ENCODE measurements at regions not wholly inside any gene's neighbourhood (a gene's known extent, or its start where the extent isn't known, plus 50 kb on each side); places are given as distances from the start of the nearest gene placed in this dataset.

- ChIA-PET POLR2A (no interaction called here), CTCF (no interaction called here)
- no peaks in the 10 kb centered on the region; the same call in 1 of the 2 replicates for H3K27me3 Mint-ChIP-seq (ENCODE audit: low read depth)
- H3K4me1 Mint-ChIP-seq = peaks cover 7% of the 10 kb centered on the region; the same call in 1 of the 2 replicates
- H3K27ac Mint-ChIP-seq = no peak overlapping the region
- H3K36me3 Mint-ChIP-seq = peaks cover 29% of the 10 kb centered on the region
- H3K4me3 Mint-ChIP-seq = no peak overlapping the region
- TF ChIP-seq RORB (CRISPR knock-in tag; IDR thresholded peaks at IDR 0.05) = no peak
- no peak for TF ChIP-seq CBFB (CRISPR knock-in tag; IDR thresholded peaks at IDR 0.05; ENCODE audit: low read depth)
- TF ChIP-seq NR1H2 (CRISPR knock-in tag; IDR thresholded peaks at IDR 0.05) = no peak
- TF ChIP-seq JUN (CRISPR knock-in tag; IDR thresholded peaks at IDR 0.05) = no peak
- TF ChIP-seq ZNF138 (CRISPR knock-in tag; conservative IDR thresholded peaks at IDR 0.05) = no peak
- TF ChIP-seq ARID4B (CRISPR knock-in tag; IDR thresholded peaks at IDR 0.05; ENCODE audit: borderline replicate concordance) = no peak
- peaks cover 49% of the 10 kb centered on the region for H3K9me3 Mint-ChIP-seq
- ATAC-seq = no peak
- DNase-seq (ENCODE audit: low spot score) = no peak
Measured at GRCh38 chr4:79673377-79673776, 265.3 kb upstream of the GK2 start.

- Mint-ChIP-seq H3K9me3 (peaks cover 34% of the 10 kb centered on the region), H3K4me3 (no peak overlapping the region), H3K27me3 (ENCODE audit: low read depth) (no peaks in the 10 kb centered on the region; the same call in 1 of the 2 replicates), H3K36me3 (peaks cover 18% of the 10 kb centered on the region), H3K27ac (no peak overlapping the region), H3K4me1 (0 out of 2 replicates have a peak, but pooled peaks cover 3% of the 10 kb centered on the region)
- ATAC-seq = no peak
- DNase-seq (ENCODE audit: low spot score) = no peak
- POLR2A ChIA-PET = no interaction called here
- CTCF ChIA-PET = no interaction called here
- TF ChIP-seq IRF2 (CRISPR knock-in tag; IDR thresholded peaks at IDR 0.05; ENCODE audit: borderline replicate concordance, low read depth) = no peak
- no peak for TF ChIP-seq SOX15 (CRISPR knock-in tag; IDR thresholded peaks at IDR 0.05)
Measured at GRCh38 chr4:79666875-79667274, 258.8 kb upstream of the GK2 start.

- ChIA-PET POLR2A (no interaction called here), CTCF (no interaction called here)
- ATAC-seq (no peak), DNase-seq (ENCODE audit: low spot score) (no peak)
- TF ChIP-seq ESRRA (CRISPR knock-in tag; IDR thresholded peaks at IDR 0.05; ENCODE audit: borderline replicate concordance) (no peak), E2F5 (CRISPR knock-in tag; IDR thresholded peaks at IDR 0.05) (no peak), JAZF1 (CRISPR knock-in tag; IDR thresholded peaks at IDR 0.05) (no peak), ZNF138 (CRISPR knock-in tag; conservative IDR thresholded peaks at IDR 0.05) (no peak)
- H3K9me3 Mint-ChIP-seq = peaks cover 28% of the 10 kb centered on the region
- 0 out of 2 replicates have a peak, but pooled peaks cover 3% of the 10 kb centered on the region for H3K4me1 Mint-ChIP-seq
- no peaks in the 10 kb centered on the region; the same call in 1 of the 2 replicates for H3K27me3 Mint-ChIP-seq (ENCODE audit: low read depth)
- H3K36me3 Mint-ChIP-seq = peaks cover 18% of the 10 kb centered on the region
- H3K4me3 Mint-ChIP-seq = no peak overlapping the region
- H3K27ac Mint-ChIP-seq = no peak overlapping the region
Measured at GRCh38 chr4:79666112-79666511, 258.1 kb upstream of the GK2 start.

GRCh38 chr4:79663865-79664264 lies 255.8 kb upstream of the GK2 start:
- H3K27me3 Mint-ChIP-seq (ENCODE audit: low read depth) = no peaks in the 10 kb centered on the region
- H3K4me1 Mint-ChIP-seq = 0 out of 2 replicates have a peak, but pooled peaks cover 3% of the 10 kb centered on the region
- DNase-seq (ENCODE audit: low spot score) (no peak), ATAC-seq (0 out of 2 replicates have a peak, but pooled peaks have one; percentile 28)
- ChIA-PET CTCF (no interaction called here), POLR2A (no interaction called here)
- H3K27ac Mint-ChIP-seq = no peak overlapping the region
- no peak for TF ChIP-seq TCF7 (CRISPR knock-in tag; IDR thresholded peaks at IDR 0.05; ENCODE audit: low read depth)
- no peak for TF ChIP-seq ZNF425 (CRISPR knock-in tag; conservative IDR thresholded peaks at IDR 0.05)
- no peak for TF ChIP-seq ZBTB43 (CRISPR knock-in tag; IDR thresholded peaks at IDR 0.05)
- no peak for TF ChIP-seq FOXP4 (CRISPR knock-in tag; IDR thresholded peaks at IDR 0.05)
- TF ChIP-seq GRHL2 (CRISPR knock-in tag; IDR thresholded peaks at IDR 0.05; ENCODE audit: insufficient replicate concordance, severe bottlenecking) = no peak
- TF ChIP-seq ETV6 (CRISPR knock-in tag; IDR thresholded peaks at IDR 0.05) = no peak
- peaks cover 17% of the 10 kb centered on the region for H3K36me3 Mint-ChIP-seq
- peaks cover 29% of the 10 kb centered on the region for H3K9me3 Mint-ChIP-seq
- no peak overlapping the region for H3K4me3 Mint-ChIP-seq
